ENCODE measurements at regions not wholly inside any gene's neighbourhood (a gene's known extent, or its start where the extent isn't known, plus 50 kb on each side); places are given as distances from the start of the nearest gene placed in this dataset.

DNA sequence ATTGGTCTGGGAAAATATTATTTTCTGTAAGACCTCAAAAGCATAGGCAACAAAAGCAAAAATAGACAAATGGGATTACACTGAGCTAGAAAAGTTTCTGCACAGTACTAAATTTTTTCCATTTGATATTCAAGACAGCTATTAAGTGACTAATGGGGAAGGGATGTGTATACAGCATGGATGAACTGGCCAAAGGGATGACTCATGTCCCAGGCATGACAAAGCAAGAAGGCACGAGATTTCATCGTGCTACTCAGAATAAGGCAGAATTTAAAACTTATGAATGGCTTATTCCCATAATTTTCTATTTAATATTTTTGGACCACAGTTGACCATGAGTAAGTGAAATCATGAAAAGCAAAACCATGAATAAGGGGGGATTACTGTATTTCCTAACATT lies 1250.1 kb upstream of the GYPC start (continued):
- TF ChIP-seq REST (IDR thresholded peaks at IDR 0.05; ENCODE audit: unreplicated experiment) (no peak), EZH2 (IDR thresholded peaks at IDR 0.05; ENCODE audit: low read depth, unreplicated experiment) (no peak), NANOG (IDR thresholded peaks at IDR 0.05; ENCODE audit: borderline replicate concordance) (no peak), POLR2AphosphoS5 (IDR thresholded peaks at IDR 0.05; ENCODE audit: low read depth) (no peak)
- TF ChIP-seq, protein P1, sequence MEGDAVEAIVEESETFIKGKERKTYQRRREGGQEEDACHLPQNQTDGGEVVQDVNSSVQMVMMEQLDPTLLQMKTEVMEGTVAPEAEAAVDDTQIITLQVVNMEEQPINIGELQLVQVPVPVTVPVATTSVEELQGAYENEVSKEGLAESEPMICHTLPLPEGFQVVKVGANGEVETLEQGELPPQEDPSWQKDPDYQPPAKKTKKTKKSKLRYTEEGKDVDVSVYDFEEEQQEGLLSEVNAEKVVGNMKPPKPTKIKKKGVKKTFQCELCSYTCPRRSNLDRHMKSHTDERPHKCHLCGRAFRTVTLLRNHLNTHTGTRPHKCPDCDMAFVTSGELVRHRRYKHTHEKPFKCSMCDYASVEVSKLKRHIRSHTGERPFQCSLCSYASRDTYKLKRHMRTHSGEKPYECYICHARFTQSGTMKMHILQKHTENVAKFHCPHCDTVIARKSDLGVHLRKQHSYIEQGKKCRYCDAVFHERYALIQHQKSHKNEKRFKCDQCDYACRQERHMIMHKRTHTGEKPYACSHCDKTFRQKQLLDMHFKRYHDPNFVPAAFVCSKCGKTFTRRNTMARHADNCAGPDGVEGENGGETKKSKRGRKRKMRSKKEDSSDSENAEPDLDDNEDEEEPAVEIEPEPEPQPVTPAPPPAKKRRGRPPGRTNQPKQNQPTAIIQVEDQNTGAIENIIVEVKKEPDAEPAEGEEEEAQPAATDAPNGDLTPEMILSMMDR (conservative IDR thresholded peaks at IDR 0.05; ENCODE audit: low read depth in 2 of 2), result no peak

DNA sequence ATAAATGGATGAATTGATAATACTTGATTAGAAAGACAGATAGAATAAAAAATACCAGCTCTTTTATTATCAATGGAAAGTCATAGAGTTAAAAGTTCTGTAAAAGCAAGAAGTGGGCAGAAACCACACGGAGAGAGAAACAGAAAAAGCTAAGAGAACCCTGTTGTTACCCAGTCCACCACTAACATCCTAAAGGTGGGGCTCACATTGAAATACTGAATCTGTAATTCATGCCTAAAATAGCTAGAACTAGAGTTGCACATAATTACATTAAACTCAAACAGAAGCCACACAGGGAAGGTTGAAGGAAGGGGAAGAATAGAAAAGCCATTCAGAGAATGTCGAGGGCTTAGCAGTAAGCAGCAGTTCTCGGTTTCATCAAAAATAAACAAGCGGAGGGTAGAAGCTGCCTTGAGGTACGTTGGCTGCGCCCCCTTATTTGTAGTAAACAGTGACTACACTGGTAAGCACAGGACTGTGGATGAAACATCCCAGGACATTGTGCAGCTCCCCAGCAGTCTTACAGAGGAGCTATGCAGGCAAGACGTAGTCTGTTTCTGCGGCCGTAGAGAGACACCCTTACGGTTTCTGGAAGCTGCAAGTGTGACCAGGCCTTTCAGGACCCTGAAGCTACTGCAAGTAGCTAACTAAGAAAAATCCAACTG lies 1247.0 kb upstream of the GYPC start:
- H3K36me3 Mint-ChIP-seq (ENCODE audit: low read depth), result no peaks in the 10 kb centered on the region
- no peak for ATAC-seq
- Histone ChIP-seq H3K27ac (ENCODE audit: low read depth) (no peak overlapping the region), H3K9me2 (ENCODE audit: insufficient read depth) (0 out of 2 replicates have a peak, but pooled peaks cover 6% of the 10 kb centered on the region), H3F3A (replicated peaks; ENCODE audit: low read depth) (no peaks in the 10 kb centered on the region), H4K20me1 (replicated peaks; ENCODE audit: insufficient read depth) (no peaks in the 10 kb centered on the region), H3K27me3 (ENCODE audit: insufficient read depth) (no peaks in the 10 kb centered on the region), H3K4me2 (no peak overlapping the region), H3K36me3 (ENCODE audit: insufficient read depth) (no peaks in the 10 kb centered on the region), H2AFZ (no peak overlapping the region), H3K4me1 (ENCODE audit: insufficient read depth) (no peaks in the 10 kb centered on the region), H3K79me2 (replicated peaks; ENCODE audit: insufficient read depth) (no peaks in the 10 kb centered on the region), H3K4me3 (no peak overlapping the region)
- H3K27ac Mint-ChIP-seq, result no peak overlapping the region
- no peak for DNase-seq (ENCODE audit: low spot score)
- peaks cover 3% of the 10 kb centered on the region; the same call in 1 of the 3 replicates for H3K4me1 Mint-ChIP-seq
- no peaks in the 10 kb centered on the region for H3K27me3 Mint-ChIP-seq (ENCODE audit: insufficient read depth, low read depth, poor library complexity)
- no peak overlapping the region for H3K4me3 Mint-ChIP-seq
- no peak for TF ChIP-seq ETS1 (IDR thresholded peaks at IDR 0.05)
- no peak for TF ChIP-seq ZNF462 (CRISPR knock-in tag; IDR thresholded peaks at IDR 0.05)
- TF ChIP-seq NANOG (IDR thresholded peaks at IDR 0.05; ENCODE audit: borderline replicate concordance), result no peak
- no peak for TF ChIP-seq POLR2AphosphoS5 (IDR thresholded peaks at IDR 0.05; ENCODE audit: low read depth)
- TF ChIP-seq, protein P1 (conservative IDR thresholded peaks at IDR 0.05; ENCODE audit: low read depth in 2 of 2), result no peak
- no peaks in the 10 kb centered on the region for H3K9me3 Mint-ChIP-seq
